GM12872 (cell line): ENCODE measurements at regions not wholly inside any gene's neighbourhood (a gene's known extent, or its start where the extent isn't known, plus 50 kb on each side); places are given as distances from the start of the nearest gene placed in this dataset.

Source experiments
- TF ChIP-seq, protein P1 (sequence below): IDR thresholded peaks from 3 replicates; pipeline ENCODE4 v1.5.1; 2011; ENCODE audit warnings: low read depth, mild to moderate bottlenecking, low read length, moderate library complexity; ENCODE audit not compliant: insufficient read depth

DNA sequence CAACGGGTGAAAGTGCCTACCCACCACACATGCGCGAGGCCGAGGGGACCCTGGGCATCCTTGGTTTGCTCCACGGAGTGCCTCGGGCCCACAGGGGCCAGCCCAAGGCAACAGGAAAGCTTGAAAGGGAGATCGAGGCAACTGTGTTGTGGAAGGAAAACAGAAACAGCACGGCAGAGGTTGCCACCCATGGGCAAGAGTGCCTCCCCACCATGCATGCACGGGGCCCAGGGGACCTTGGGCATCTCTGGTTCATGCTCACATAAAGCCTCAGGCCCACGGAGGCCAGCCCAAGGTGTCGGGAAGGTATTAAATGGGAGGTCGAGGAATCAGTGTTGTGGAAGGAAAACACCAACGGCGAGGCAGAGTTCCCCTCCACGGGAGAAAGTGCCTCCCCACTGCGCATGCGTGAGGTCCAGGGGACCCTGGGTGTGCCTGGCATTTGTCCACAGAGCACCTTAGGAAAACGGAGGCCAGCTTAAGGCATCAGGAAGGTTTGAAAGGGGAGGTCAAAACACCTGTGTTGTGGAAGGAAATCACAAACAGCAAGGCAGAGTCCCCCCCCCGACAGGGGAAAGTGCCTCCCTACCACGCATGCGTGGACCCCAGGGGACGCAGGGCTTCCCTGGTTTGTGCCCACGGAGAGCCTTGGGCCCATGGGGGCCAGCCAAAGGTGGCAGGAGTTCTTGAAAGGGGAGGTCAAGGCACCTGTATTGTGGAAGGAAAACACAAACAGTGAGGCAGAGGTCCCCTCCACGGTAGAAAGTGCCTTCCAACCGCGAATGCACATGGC lies 367.3 kb downstream of the ALG10 start:
- TF ChIP-seq, protein P1, sequence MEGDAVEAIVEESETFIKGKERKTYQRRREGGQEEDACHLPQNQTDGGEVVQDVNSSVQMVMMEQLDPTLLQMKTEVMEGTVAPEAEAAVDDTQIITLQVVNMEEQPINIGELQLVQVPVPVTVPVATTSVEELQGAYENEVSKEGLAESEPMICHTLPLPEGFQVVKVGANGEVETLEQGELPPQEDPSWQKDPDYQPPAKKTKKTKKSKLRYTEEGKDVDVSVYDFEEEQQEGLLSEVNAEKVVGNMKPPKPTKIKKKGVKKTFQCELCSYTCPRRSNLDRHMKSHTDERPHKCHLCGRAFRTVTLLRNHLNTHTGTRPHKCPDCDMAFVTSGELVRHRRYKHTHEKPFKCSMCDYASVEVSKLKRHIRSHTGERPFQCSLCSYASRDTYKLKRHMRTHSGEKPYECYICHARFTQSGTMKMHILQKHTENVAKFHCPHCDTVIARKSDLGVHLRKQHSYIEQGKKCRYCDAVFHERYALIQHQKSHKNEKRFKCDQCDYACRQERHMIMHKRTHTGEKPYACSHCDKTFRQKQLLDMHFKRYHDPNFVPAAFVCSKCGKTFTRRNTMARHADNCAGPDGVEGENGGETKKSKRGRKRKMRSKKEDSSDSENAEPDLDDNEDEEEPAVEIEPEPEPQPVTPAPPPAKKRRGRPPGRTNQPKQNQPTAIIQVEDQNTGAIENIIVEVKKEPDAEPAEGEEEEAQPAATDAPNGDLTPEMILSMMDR, result no peak

DNA sequence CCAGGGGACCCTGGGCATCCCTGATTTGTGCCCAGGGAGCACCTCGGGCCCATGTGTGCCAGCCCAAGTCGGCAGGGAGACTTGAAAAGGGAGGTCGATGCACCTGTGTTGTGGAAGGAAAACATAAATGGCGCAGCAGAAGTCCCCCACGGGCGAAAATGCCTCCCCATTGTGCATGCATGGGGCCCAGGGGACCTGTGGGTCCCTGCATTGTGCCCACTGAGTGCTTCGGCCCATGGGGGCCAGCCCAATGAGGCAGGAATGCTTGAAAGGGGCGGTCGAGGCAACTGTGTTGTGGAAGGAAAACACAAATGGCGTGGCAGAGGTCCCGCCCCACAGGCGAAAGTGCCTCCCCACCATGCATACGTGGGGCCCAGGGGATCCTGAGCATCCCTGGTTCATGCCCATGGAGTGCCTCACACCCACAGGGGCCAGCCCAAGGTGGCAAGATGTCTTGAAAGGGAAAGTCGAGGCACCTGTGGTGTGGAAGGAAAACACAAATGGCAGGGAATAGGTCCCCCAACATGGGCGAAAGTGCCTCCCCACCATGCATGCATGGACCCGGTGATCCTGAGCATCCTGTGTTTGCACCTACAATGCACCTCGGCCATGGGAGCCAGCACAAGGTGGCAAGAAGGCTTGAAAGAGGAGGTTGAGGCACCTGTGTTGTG lies 368.0 kb downstream of the ALG10 start:
- TF ChIP-seq, protein P1, result no peak

DNA sequence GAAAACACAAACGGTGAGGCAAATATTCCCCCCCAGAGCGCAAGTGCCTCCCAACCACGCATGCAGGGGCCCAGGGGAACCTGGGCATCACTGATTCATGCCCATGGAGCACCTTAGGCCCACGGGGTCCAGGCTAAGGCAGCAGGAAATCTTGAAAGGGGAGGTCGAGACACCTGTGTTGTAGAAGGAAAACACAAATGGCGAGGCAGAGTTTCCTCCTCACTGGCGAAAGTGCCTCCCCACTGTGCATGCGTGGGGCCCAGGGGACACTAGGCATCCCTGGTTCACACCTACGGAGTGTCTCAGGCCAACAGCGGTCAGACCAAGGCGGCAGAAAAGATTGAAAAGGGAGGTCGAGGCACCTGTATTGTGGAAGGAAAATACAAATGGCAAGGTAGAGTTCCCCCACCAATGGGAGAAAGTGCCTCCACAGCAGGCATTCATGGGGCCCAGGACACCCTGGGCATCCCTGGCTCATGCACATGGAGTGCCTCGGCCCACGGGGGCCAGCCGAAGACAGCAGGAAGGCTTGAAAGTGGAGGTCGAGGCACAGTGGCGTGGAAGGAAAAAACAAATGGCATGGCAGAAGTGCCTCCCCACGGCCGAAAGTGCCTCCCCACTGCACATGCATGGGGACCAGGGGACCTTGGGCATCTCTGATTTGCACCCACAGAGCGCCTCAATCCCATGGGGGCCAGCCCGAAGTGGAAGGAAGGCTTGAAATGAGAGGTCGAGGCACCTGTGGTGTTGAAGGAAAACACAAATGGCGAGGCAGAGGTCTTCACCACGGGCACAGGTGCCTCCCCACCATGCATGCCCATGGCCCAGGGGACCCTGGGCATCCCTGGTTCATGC lies 368.8 kb downstream of the ALG10 start:
- TF ChIP-seq, protein P1, result no peak

DNA sequence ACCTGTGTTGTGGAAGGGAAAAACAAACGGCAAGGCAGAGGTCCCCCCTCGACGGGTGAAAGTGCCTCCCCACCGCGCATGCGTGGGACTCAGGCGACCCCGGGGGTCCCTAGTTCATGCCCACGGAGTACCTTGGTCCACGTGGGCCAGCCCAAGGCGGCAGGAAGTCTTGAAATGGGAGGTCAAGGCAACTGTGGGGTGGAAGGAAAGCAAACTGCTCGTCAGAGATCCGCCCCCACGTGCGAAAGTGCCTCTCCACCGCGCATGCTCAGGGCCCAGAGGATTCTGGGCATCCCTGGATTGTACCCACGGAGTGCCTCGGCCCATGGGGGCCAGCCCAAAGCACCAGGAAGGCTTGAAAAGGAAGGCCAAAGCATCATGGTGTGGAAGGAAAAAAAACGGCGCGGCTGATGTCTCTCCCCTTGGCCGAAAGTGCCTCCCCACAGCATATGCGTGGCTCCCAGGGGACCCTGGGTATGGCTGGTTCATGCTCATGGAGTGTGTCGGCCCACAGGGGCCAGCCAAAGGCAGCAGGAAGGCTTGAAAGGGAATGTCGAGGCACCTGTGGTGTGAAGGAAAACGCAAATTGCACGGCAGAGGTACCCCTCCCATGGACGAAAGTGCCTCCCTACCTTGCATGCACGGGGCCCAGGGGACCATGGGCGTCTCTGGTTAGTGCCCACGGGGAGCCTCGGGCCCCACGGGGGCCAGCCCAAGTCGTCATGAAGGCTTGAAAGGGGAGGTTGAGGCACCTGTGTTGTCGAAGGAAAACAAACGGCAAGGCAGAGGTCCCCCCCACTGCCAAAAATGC lies 369.7 kb downstream of the ALG10 start:
- TF ChIP-seq, protein P1, result no peak

DNA sequence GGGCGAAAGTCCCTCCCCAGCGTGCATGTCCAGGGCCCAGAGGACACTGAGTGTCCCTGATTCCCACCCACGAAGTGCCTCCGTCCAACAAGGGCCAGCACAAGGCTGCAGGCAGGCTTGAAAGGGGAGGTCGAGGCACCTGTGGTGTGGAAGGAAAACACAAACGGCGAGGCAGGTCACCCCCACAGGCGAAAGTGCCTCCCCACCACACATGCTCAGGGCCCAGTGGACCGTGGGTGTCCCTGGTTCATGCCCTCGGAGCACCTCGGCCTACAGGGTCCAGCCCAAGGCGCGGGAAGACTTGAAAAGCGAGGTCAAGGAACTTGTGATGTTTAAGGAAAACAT lies 370.4 kb downstream of the ALG10 start:
- TF ChIP-seq, protein P1, result no peak

DNA sequence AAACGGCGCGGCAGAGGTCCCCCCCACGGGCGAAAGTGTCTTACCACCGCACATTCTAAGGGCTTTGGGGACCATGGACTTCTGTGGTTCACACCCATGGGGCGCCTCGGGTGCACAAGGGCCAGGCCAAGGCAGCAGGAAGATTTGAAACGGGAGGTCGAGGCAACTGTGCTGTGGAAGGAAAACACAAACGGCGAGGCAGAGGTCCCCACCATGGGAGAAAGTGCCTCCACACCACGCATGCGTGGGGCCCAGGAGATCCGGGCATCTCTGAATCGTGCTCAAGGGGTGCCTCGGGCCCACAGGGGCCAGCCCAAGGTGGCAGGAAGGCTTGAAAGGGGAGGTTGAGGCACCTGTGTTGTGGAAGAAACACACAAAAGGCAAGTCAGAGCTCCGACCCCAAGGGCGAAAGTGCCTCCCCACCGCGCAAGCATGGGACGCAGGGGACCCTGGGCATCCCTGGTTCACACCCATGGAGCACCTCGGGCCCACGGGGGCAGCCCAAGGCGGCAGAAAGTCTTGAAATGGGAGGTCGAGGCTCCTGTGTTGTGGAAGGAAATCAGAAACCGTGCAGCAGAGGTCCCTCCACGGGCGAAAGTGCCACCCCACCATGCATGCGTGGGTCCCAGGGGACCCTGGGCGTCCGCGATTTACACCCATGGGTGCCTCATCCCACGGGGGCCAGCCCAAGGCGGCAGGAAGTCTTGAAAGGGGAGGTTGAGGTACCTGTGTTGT lies 371.0 kb downstream of the ALG10 start:
- TF ChIP-seq, protein P1, result no peak
